Neural crest cell (in vitro differentiated cells): ENCODE measurements at regions not wholly inside any gene's neighbourhood (a gene's known extent, or its start where the extent isn't known, plus 50 kb on each side); places are given as distances from the start of the nearest gene placed in this dataset.

ENCODE experiments used
- DNase-seq: peaks from one replicate; pipeline ENCODE4 v3.0.0; 2021; ENCODE audit warnings: low read depth, mixed read lengths, low spot score
- H3K27ac Mint-ChIP-seq: one replicate; pipeline ENCODE4 v1.8.0; 2021; ENCODE audit warnings: mild to moderate bottlenecking, mixed read lengths; ENCODE audit not compliant: unreplicated experiment
- H3K27me3 Mint-ChIP-seq: 2 replicates; pipeline ENCODE4 v1.8.0; 2021; ENCODE audit warnings: low read depth, mild to moderate bottlenecking, mixed read lengths
- H3K36me3 Mint-ChIP-seq: 2 replicates; pipeline ENCODE4 v1.8.0; 2021; ENCODE audit warnings: low read depth, mild to moderate bottlenecking, mixed read lengths
- H3K4me1 Mint-ChIP-seq: 2 replicates; pipeline ENCODE4 v1.8.0; 2021; ENCODE audit warnings: mixed read lengths
- H3K4me3 Mint-ChIP-seq: one replicate; pipeline ENCODE4 v1.8.0; 2021; ENCODE audit warnings: mild to moderate bottlenecking, mixed read lengths
- H3K9me3 Mint-ChIP-seq: 2 replicates; pipeline ENCODE4 v1.8.0; 2021; ENCODE audit warnings: mixed read lengths
- CTCF ChIP-seq: fragments of 200-600 bp; sonication (generic); conservative IDR thresholded peaks from 2 replicates; pipeline ENCODE4 v1.5.0; 2021; ENCODE audit warnings: antibody characterized with exemption, mild to moderate bottlenecking

GRCh38 chr6:84459401-84459800, 232.0 kb upstream of the CEP162 start:
- TF ChIP-seq CTCF: no peak
- DNase-seq: no peak
- H3K4me3 Mint-ChIP-seq: no peak overlapping the region
- H3K9me3 Mint-ChIP-seq: peaks cover 3% of the 10 kb centered on the region
- no peaks in the 10 kb centered on the region for H3K36me3 Mint-ChIP-seq
- H3K27ac Mint-ChIP-seq: no peak overlapping the region
- peaks cover 5% of the 10 kb centered on the region for H3K4me1 Mint-ChIP-seq
- no peaks in the 10 kb centered on the region for H3K27me3 Mint-ChIP-seq

GRCh38 chr6:84458271-84458670, 230.8 kb upstream of the CEP162 start:
- Mint-ChIP-seq H3K4me3 (no peak overlapping the region), H3K27me3 (no peaks in the 10 kb centered on the region), H3K9me3 (peaks cover 3% of the 10 kb centered on the region), H3K27ac (no peak overlapping the region), H3K4me1 (peaks cover 5% of the 10 kb centered on the region), H3K36me3 (no peaks in the 10 kb centered on the region)
- no peak for DNase-seq
- TF ChIP-seq CTCF: no peak

GRCh38 chr6:84457276-84457675, 229.8 kb upstream of the CEP162 start:
- H3K27me3 Mint-ChIP-seq: no peaks in the 10 kb centered on the region
- no peak overlapping the region for H3K4me3 Mint-ChIP-seq
- no peak overlapping the region for H3K27ac Mint-ChIP-seq
- H3K9me3 Mint-ChIP-seq: peaks cover 3% of the 10 kb centered on the region
- no peak for DNase-seq
- no peak for TF ChIP-seq CTCF
- no peaks in the 10 kb centered on the region for H3K36me3 Mint-ChIP-seq
- peaks cover 5% of the 10 kb centered on the region for H3K4me1 Mint-ChIP-seq

- H3K9me3 Mint-ChIP-seq: peaks cover 3% of the 10 kb centered on the region
- no peaks in the 10 kb centered on the region for H3K27me3 Mint-ChIP-seq
- no peak for DNase-seq
- no peaks in the 10 kb centered on the region for H3K36me3 Mint-ChIP-seq
- H3K4me3 Mint-ChIP-seq: no peak overlapping the region
- peaks cover 5% of the 10 kb centered on the region for H3K4me1 Mint-ChIP-seq
- H3K27ac Mint-ChIP-seq: no peak overlapping the region
- no peak for TF ChIP-seq CTCF
These were observed 229.4 kb upstream of the CEP162 start for GRCh38 chr6:84456803-84457202.

GRCh38 chr6:84455511-84456029, 228.1 kb upstream of the CEP162 start:
- Mint-ChIP-seq H3K27ac (no peak overlapping the region), H3K9me3 (peaks cover 3% of the 10 kb centered on the region), H3K4me1 (peaks cover 5% of the 10 kb centered on the region), H3K27me3 (no peaks in the 10 kb centered on the region), H3K36me3 (no peaks in the 10 kb centered on the region), H3K4me3 (no peak overlapping the region)
- DNase-seq: no peak
- TF ChIP-seq CTCF: no peak

- Mint-ChIP-seq H3K27ac (no peak overlapping the region), H3K36me3 (no peaks in the 10 kb centered on the region), H3K27me3 (no peaks in the 10 kb centered on the region), H3K4me1 (peaks cover 10% of the 10 kb centered on the region), H3K4me3 (no peak overlapping the region), H3K9me3 (peaks cover 3% of the 10 kb centered on the region)
- no peak for TF ChIP-seq CTCF
- DNase-seq: no peak
These were observed 226.1 kb upstream of the CEP162 start for GRCh38 chr6:84453499-84453898.
